ENCODE measurements at regions not wholly inside any gene's neighbourhood (a gene's known extent, or its start where the extent isn't known, plus 50 kb on each side); places are given as distances from the start of the nearest gene placed in this dataset.

DNA sequence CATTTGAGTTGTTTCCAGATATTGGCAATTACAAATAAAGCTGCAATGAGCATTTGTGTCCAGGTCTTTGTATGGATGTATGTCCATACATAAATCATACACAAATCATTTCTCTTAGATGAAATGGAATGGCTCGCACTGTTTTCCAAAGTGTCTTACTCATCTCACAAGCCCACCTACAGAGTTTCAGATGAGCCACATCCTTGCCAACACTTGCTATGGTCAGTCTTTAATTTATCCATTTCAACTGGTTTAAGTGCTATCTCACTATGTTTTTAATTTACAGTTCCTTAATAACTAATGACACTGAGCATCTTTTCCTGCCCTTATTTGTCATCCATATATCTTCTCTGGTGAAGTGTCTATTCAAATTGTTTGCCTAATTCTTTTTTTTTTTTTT, 132.9 kb upstream of the DIO3 start:
- TF ChIP-seq EZH2 (IDR thresholded peaks at IDR 0.05): no peak
- no peak for TF ChIP-seq POLR2AphosphoS5 (IDR thresholded peaks at IDR 0.05; ENCODE audit: borderline replicate concordance, low read depth, low read length)
- TF ChIP-seq FOXP2 (optimal IDR thresholded peaks at IDR 0.05; ENCODE audit: control extremely low read depth, extremely low read length, insufficient read depth): no peak

Measured in SK-N-MC (cell line).